ENCODE measurements at regions not wholly inside any gene's neighbourhood (a gene's known extent, or its start where the extent isn't known, plus 50 kb on each side); places are given as distances from the start of the nearest gene placed in this dataset.
"Not testable (repeated sequence)": the region's sequence is repeated elsewhere in the genome, so short reads cannot be mapped to it uniquely, and the experiment has no call there.

GRCh38 chr1:146409116-146409801, 180.4 kb upstream of the NOTCH2NLA start:
- peak; percentile 84 for DNase-seq

GRCh38 chr1:146401281-146401825, 172.5 kb upstream of the NOTCH2NLA start:
- not testable (repeated sequence) for DNase-seq

- DNase-seq: not testable (repeated sequence)
Observed at GRCh38 chr1:146400173-146401121, 171.6 kb upstream of the NOTCH2NLA start.

- DNase-seq: not testable (repeated sequence)
Observed at GRCh38 chr1:146399225-146399624, 170.4 kb upstream of the NOTCH2NLA start.

GRCh38 chr1:146396801-146397200, 168.0 kb upstream of the NOTCH2NLA start:
- DNase-seq: not testable (repeated sequence)

GRCh38 chr1:146396242-146396641, 167.4 kb upstream of the NOTCH2NLA start:
- DNase-seq: not testable (repeated sequence)

GRCh38 chr1:146393796-146394195, 165.0 kb upstream of the NOTCH2NLA start:
- DNase-seq: not testable (repeated sequence)

GRCh38 chr1:146393154-146393553, 164.3 kb upstream of the NOTCH2NLA start:
- DNase-seq: not testable (repeated sequence)

GRCh38 chr1:146389178-146389577, 160.4 kb upstream of the NOTCH2NLA start:
- DNase-seq: not testable (repeated sequence)

GRCh38 chr1:146387750-146388469, 159.1 kb upstream of the NOTCH2NLA start:
- DNase-seq: peak; percentile 44

- peak; percentile 99 for DNase-seq
Observed at GRCh38 chr1:146386851-146387749, 158.3 kb upstream of the NOTCH2NLA start.

- not testable (repeated sequence) for DNase-seq
Observed at GRCh38 chr1:146381196-146381595, 152.4 kb upstream of the NOTCH2NLA start.

GRCh38 chr1:146376708-146377496, 148.1 kb upstream of the NOTCH2NLA start:
- DNase-seq: peak; percentile 100

- peak; percentile 91 for DNase-seq
Observed at GRCh38 chr1:146376309-146376707, 147.5 kb upstream of the NOTCH2NLA start.

GRCh38 chr1:146375108-146375507, 146.3 kb upstream of the NOTCH2NLA start:
- DNase-seq: not testable (repeated sequence)

GRCh38 chr1:146369940-146370339, 141.1 kb upstream of the NOTCH2NLA start:
- peak; percentile 71 for DNase-seq

- DNase-seq: not testable (repeated sequence)
Observed at GRCh38 chr1:146355373-146355772, 126.6 kb upstream of the NOTCH2NLA start.

- not testable (repeated sequence) for DNase-seq
Observed at GRCh38 chr1:146326863-146327262, 98.0 kb upstream of the NOTCH2NLA start.

- not testable (repeated sequence) for DNase-seq
Observed at GRCh38 chr1:146324463-146324862, 95.6 kb upstream of the NOTCH2NLA start.

GRCh38 chr1:146323302-146323701, 94.5 kb upstream of the NOTCH2NLA start:
- not testable (repeated sequence) for DNase-seq

- DNase-seq: not testable (repeated sequence)
Observed at GRCh38 chr1:146322893-146323292, 94.1 kb upstream of the NOTCH2NLA start.
